H9 (cell line): ENCODE measurements at regions not wholly inside any gene's neighbourhood (a gene's known extent, or its start where the extent isn't known, plus 50 kb on each side); places are given as distances from the start of the nearest gene placed in this dataset.

Experiments used
- DNase-seq: peaks from one replicate; pipeline ENCODE4 v3.0.0-alpha.2; 2017
- H2AFZ ChIP-seq: one replicate; pipeline ENCODE4 v1.6.1; 2013; ENCODE audit warnings: mild to moderate bottlenecking, low read length, control low read depth, moderate library complexity
- H2AK5ac ChIP-seq: 2 replicates; pipeline ENCODE4 v1.6.1; 2013; ENCODE audit warnings: low read length, control low read depth, mixed read lengths; ENCODE audit not compliant: insufficient read length
- H2BK120ac ChIP-seq: one replicate; pipeline ENCODE4 v1.6.1; 2013; ENCODE audit warnings: low read depth, mild to moderate bottlenecking, low read length, control low read depth, inconsistent platforms; ENCODE audit not compliant: poor library complexity, severe bottlenecking
- H2BK12ac ChIP-seq: 2 replicates; pipeline ENCODE4 v1.6.1; 2013; ENCODE audit warnings: low read length, control low read depth, mixed read lengths, low read depth; ENCODE audit not compliant: insufficient read length
- H2BK15ac ChIP-seq: 2 replicates; pipeline ENCODE4 v1.6.1; 2013; ENCODE audit warnings: low read depth, low read length, control low read depth
- H2BK20ac ChIP-seq: one replicate; pipeline ENCODE4 v1.6.1; 2013; ENCODE audit warnings: low read depth, mild to moderate bottlenecking, low read length, control low read depth, inconsistent platforms; ENCODE audit not compliant: poor library complexity, severe bottlenecking
- H2BK5ac ChIP-seq: 2 replicates; pipeline ENCODE4 v1.6.1; 2013; ENCODE audit warnings: low read length, control low read depth, mixed read lengths; ENCODE audit not compliant: insufficient read length
- H3K14ac ChIP-seq: 2 replicates; pipeline ENCODE4 v1.6.1; 2013; ENCODE audit warnings: low read length, control low read depth; ENCODE audit not compliant: insufficient read depth
- H3K18ac ChIP-seq: 2 replicates; pipeline ENCODE4 v1.6.1; 2013; ENCODE audit warnings: low read depth, mild to moderate bottlenecking, mixed read lengths, low read length, control low read depth; ENCODE audit not compliant: insufficient read length
- H3K23ac ChIP-seq: 2 replicates; pipeline ENCODE4 v1.6.1; 2013; ENCODE audit warnings: low read length, control low read depth, mixed read lengths, low read depth; ENCODE audit not compliant: insufficient read length
- H3K23me2 ChIP-seq: 2 replicates; pipeline ENCODE4 v1.6.1; 2013; ENCODE audit warnings: low read depth, mild to moderate bottlenecking, mixed read lengths, low read length, control low read depth; ENCODE audit not compliant: insufficient read length, poor library complexity, severe bottlenecking
- H3K27ac ChIP-seq: 2 replicates; pipeline ENCODE4 v1.5.1; 2013; ENCODE audit warnings: low read length, control low read depth, mixed read lengths, low read depth; ENCODE audit not compliant: insufficient read length
- H3K27me3 ChIP-seq: 2 replicates; pipeline ENCODE4 v1.6.1; 2013; ENCODE audit warnings: low read length, control low read depth, inconsistent platforms; ENCODE audit not compliant: insufficient read depth
- H3K4ac ChIP-seq: 2 replicates; pipeline ENCODE4 v1.6.1; 2013; ENCODE audit warnings: low read depth, mild to moderate bottlenecking, control low read depth, inconsistent platforms, low read length, moderate library complexity
- H3K4me1 ChIP-seq: 2 replicates; pipeline ENCODE4 v1.6.1; 2013; ENCODE audit warnings: low read length, control low read depth, inconsistent platforms; ENCODE audit not compliant: insufficient read depth
- H3K4me2 ChIP-seq: 2 replicates; pipeline ENCODE4 v1.6.1; 2013; ENCODE audit warnings: low read length, control low read depth, mixed read lengths; ENCODE audit not compliant: insufficient read length, insufficient read depth
- H3K56ac ChIP-seq: 2 replicates; pipeline ENCODE4 v1.6.1; 2013; ENCODE audit warnings: low read depth, mild to moderate bottlenecking, mixed read lengths, low read length, control low read depth; ENCODE audit not compliant: insufficient read length
- H3K79me1 ChIP-seq: 2 replicates; pipeline ENCODE4 v1.6.1; 2013; ENCODE audit warnings: low read depth, mild to moderate bottlenecking, moderate library complexity, low read length, control low read depth, inconsistent platforms; ENCODE audit not compliant: insufficient read depth, poor library complexity, severe bottlenecking
- H3K79me2 ChIP-seq: 2 replicates; pipeline ENCODE4 v1.6.1; 2013; ENCODE audit warnings: low read length, control low read depth, inconsistent platforms; ENCODE audit not compliant: insufficient read depth
- H3K9ac ChIP-seq: 2 replicates; pipeline ENCODE4 v1.6.1; 2013; ENCODE audit warnings: low read length, control low read depth, mixed read lengths; ENCODE audit not compliant: insufficient read length; ENCODE audit errors: extremely low read depth
- H3K9me3 ChIP-seq: one replicate; pipeline ENCODE4 v1.6.1; 2013; ENCODE audit warnings: low read depth, low read length, inconsistent platforms; ENCODE audit not compliant: control insufficient read depth
- H3T11ph ChIP-seq: one replicate; pipeline ENCODE4 v1.6.1; 2013; ENCODE audit warnings: mild to moderate bottlenecking, low read length, control low read depth, inconsistent platforms
- H4K20me1 ChIP-seq: one replicate; pipeline ENCODE4 v1.6.1; 2013; ENCODE audit not compliant: control insufficient read depth, insufficient read length, insufficient read depth
- H4K5ac ChIP-seq: 2 replicates; pipeline ENCODE4 v1.6.1; 2013; ENCODE audit warnings: low read depth, mild to moderate bottlenecking, mixed read lengths, low read length, control low read depth; ENCODE audit not compliant: insufficient read length
- H4K8ac ChIP-seq: replicated peaks from 2 replicates; pipeline ENCODE4 v1.6.1; 2013; ENCODE audit warnings: low read length, control low read depth, mixed read lengths, low read depth; ENCODE audit not compliant: insufficient read length
- H4K91ac ChIP-seq: 2 replicates; pipeline ENCODE4 v1.6.1; 2013; ENCODE audit warnings: low read depth, mild to moderate bottlenecking, moderate library complexity, mixed read lengths, low read length, control low read depth; ENCODE audit not compliant: insufficient read length
- H3K27ac Mint-ChIP-seq, 3 experiments: 2 replicates in 2 of 3; 3 replicates in 1 of 3; pipeline ENCODE4 v1.8.0; 2020 to 2021; ENCODE audit warnings: mixed read lengths in 3 of 3, mild to moderate bottlenecking in 1 of 3, moderate library complexity in 1 of 3
- H3K27me3 Mint-ChIP-seq: 2 replicates; pipeline ENCODE4 v1.8.0; 2021; ENCODE audit warnings: low read depth, mild to moderate bottlenecking, moderate library complexity, mixed read lengths
- H3K36me3 Mint-ChIP-seq, 3 experiments: 2 replicates in 2 of 3; 3 replicates in 1 of 3; pipeline ENCODE4 v1.8.0; 2020 to 2021; ENCODE audit warnings: low read depth in 3 of 3, mixed read lengths in 3 of 3; ENCODE audit not compliant: insufficient read depth in 1 of 3
- H3K4me1 Mint-ChIP-seq, 2 experiments: 2 replicates each; pipeline ENCODE4 v1.8.0; 2020; ENCODE audit warnings: mixed read lengths in 2 of 2
- H3K4me3 Mint-ChIP-seq, 2 experiments: 2 replicates in 1 of 2; 3 replicates in 1 of 2; pipeline ENCODE4 v1.8.0; 2020 to 2021; ENCODE audit warnings: mild to moderate bottlenecking in 2 of 2, mixed read lengths in 2 of 2, moderate library complexity in 1 of 2
- H3K9me3 Mint-ChIP-seq, 2 experiments: 2 replicates in 1 of 2; 3 replicates in 1 of 2; pipeline ENCODE4 v1.8.0; 2020; ENCODE audit warnings: mild to moderate bottlenecking in 2 of 2, mixed read lengths in 2 of 2, moderate library complexity in 1 of 2
- CTCF ChIP-seq: fragments of 200-600 bp; sonication (generic); conservative IDR thresholded peaks from 3 replicates; pipeline ENCODE4 v1.8.0; 2021; ENCODE audit warnings: antibody characterized with exemption, mild to moderate bottlenecking
- WGBS: extraction: QIAGEN DNeasy Blood & Tissue Kit; methylation state at CpG from one replicate; pipeline ENCODE4 v1.1.7; 2013; ENCODE audit warnings: missing lambda C conversion rate, low lambda C conversion rate, mixed read lengths; ENCODE audit not compliant: insufficient read length; ENCODE audit errors: extremely low coverage; 5-methylcytosine and 5-hydroxymethylcytosine counted together

- no peak overlapping the region for H4K91ac ChIP-seq
- no peak overlapping the region for H3K56ac ChIP-seq
- H3K79me1 ChIP-seq: no peaks in the 10 kb centered on the region
- no peaks in the 10 kb centered on the region for H3K27me3 ChIP-seq
- no peak overlapping the region for H3K4me2 ChIP-seq
- H3K23ac ChIP-seq: no peak overlapping the region
- peaks cover 8 to 10% of the 10 kb centered on the region in 2 experiments; a peak in 4 of 5 replicates for H3K9me3 Mint-ChIP-seq
- H2BK12ac ChIP-seq: no peak overlapping the region
- no peak overlapping the region for H2AFZ ChIP-seq
- H3K27ac Mint-ChIP-seq: no peak overlapping the region
- H3K23me2 ChIP-seq: no peaks in the 10 kb centered on the region
- DNase-seq: no peak
- H3K9me3 ChIP-seq: no peaks in the 10 kb centered on the region
- no peaks in the 10 kb centered on the region for H3K79me2 ChIP-seq
- H3K4me1 Mint-ChIP-seq: no peaks in the 10 kb centered on the region
- no peak overlapping the region for H3T11ph ChIP-seq
- H3K9ac ChIP-seq: no peak overlapping the region
- no peak for TF ChIP-seq CTCF
- H2BK15ac ChIP-seq: no peak overlapping the region
- H2BK20ac ChIP-seq: no peak overlapping the region
- no peak overlapping the region for H3K4me3 Mint-ChIP-seq
- no peak overlapping the region for H4K5ac ChIP-seq
- H2BK120ac ChIP-seq: no peak overlapping the region
- H3K27me3 Mint-ChIP-seq: no peaks in the 10 kb centered on the region; the same call in 1 of the 2 replicates
- H3K27ac ChIP-seq: no peak overlapping the region
- H3K14ac ChIP-seq: no peak overlapping the region
- WGBS: no CpG with 5 or more reads among the region's 1 CpG
- H3K4ac ChIP-seq: no peak overlapping the region
- no peak overlapping the region for H2AK5ac ChIP-seq
- H4K20me1 ChIP-seq: no peaks in the 10 kb centered on the region
- H3K36me3 Mint-ChIP-seq: peaks cover 2 to 4% (median 3%) of the 10 kb centered on the region in 3 experiments; a peak in 2 of 7 replicates
- no peaks in the 10 kb centered on the region for H3K4me1 ChIP-seq
- H4K8ac ChIP-seq: no peak overlapping the region
- no peak overlapping the region for H2BK5ac ChIP-seq
- no peak overlapping the region for H3K18ac ChIP-seq
Measured at GRCh38 chr2:36052819-36053218, 302.8 kb upstream of the CRIM1 start.
